SK-N-SH (cell line): ENCODE measurements at regions not wholly inside any gene's neighbourhood (a gene's known extent, or its start where the extent isn't known, plus 50 kb on each side); places are given as distances from the start of the nearest gene placed in this dataset.

Experiments used
- CTCF ChIP-seq: fragments of 200-600 bp; sonication (generic); IDR thresholded peaks from 2 replicates; pipeline ENCODE4 v1.6.1; 2017; ENCODE audit warnings: antibody characterized with exemption, mild to moderate bottlenecking, moderate library complexity
- EP300 ChIP-seq, 2 experiments: IDR thresholded peaks; 2 replicates each; pipeline versions ENCODE4 v1.4.0 to v1.6.1; 2012; ENCODE audit warnings: borderline replicate concordance in 1 of 2, low read depth in 1 of 2, low read length in 1 of 2
- FOSL2 ChIP-seq: IDR thresholded peaks from 2 replicates; pipeline ENCODE4 v1.4.0; 2012; ENCODE audit warnings: low read depth, mild to moderate bottlenecking, moderate library complexity, borderline replicate concordance
- POLR2AphosphoS5 ChIP-seq: IDR thresholded peaks from 2 replicates; pipeline ENCODE4 v1.6.1; 2012; ENCODE audit warnings: low read depth, low read length

GRCh38 chr5:175783739-175784138 is 87.6 kb upstream of the CPLX2 start:
- TF ChIP-seq CTCF (no peak), EP300 (IDR thresholded peaks at IDR 0.05; ENCODE audit: borderline replicate concordance in 1 of 2, low read depth in 1 of 2, low read length in 1 of 2) (no peak), POLR2AphosphoS5 (no peak), FOSL2 (no peak)
